GM23338 (cell line): ENCODE measurements at regions not wholly inside any gene's neighbourhood (a gene's known extent, or its start where the extent isn't known, plus 50 kb on each side); places are given as distances from the start of the nearest gene placed in this dataset.

Experiments used
- ATAC-seq: fragments of 200-7000 bp; cut with Tn5 transposase; 3 replicates; pipeline ENCODE4 v1.9.1; 2020
- DNase-seq: peaks from one replicate; pipeline ENCODE4 v3.0.0-alpha.2; 2015; ENCODE audit warnings: low spot score
- H2AFZ ChIP-seq: fragments of 200-600 bp; sonication (generic); 2 replicates; pipeline ENCODE4 v1.8.0; 2016; ENCODE audit warnings: antibody characterized with exemption, mild to moderate bottlenecking, moderate library complexity
- H3F3A ChIP-seq: fragments of 200-600 bp; sonication (generic); replicated peaks from 2 replicates; pipeline ENCODE4 v1.8.0; 2017; ENCODE audit warnings: antibody characterized with exemption, mixed run types, low read depth
- H3K27ac ChIP-seq: fragments of 200-600 bp; sonication (generic); 2 replicates; pipeline ENCODE4 v1.6.1; 2016; ENCODE audit warnings: low read depth
- H3K27me3 ChIP-seq: fragments of 200-600 bp; sonication (generic); 2 replicates; pipeline ENCODE4 v1.8.0; 2016; ENCODE audit warnings: mild to moderate bottlenecking, mixed run types, moderate library complexity; ENCODE audit not compliant: insufficient read depth
- H3K36me3 ChIP-seq: fragments of 200-600 bp; sonication (generic); 2 replicates; pipeline ENCODE4 v1.8.0; 2016; ENCODE audit warnings: mild to moderate bottlenecking; ENCODE audit not compliant: insufficient read depth
- H3K4me1 ChIP-seq: fragments of 200-600 bp; sonication (generic); 2 replicates; pipeline ENCODE4 v1.8.0; 2016; ENCODE audit warnings: mild to moderate bottlenecking, moderate library complexity; ENCODE audit not compliant: insufficient read depth
- H3K4me2 ChIP-seq: fragments of 200-600 bp; sonication (generic); 2 replicates; pipeline ENCODE4 v1.7.1; 2017; ENCODE audit warnings: mixed run types
- H3K4me3 ChIP-seq: fragments of 200-600 bp; sonication (generic); 2 replicates; pipeline ENCODE4 v1.6.1; 2016; ENCODE audit warnings: mixed run types
- H3K79me2 ChIP-seq: fragments of 200-600 bp; sonication (generic); replicated peaks from 2 replicates; pipeline ENCODE4 v1.8.0; 2017; ENCODE audit warnings: mild to moderate bottlenecking; ENCODE audit not compliant: insufficient read depth
- H3K9me2 ChIP-seq: fragments of 200-600 bp; sonication (generic); 2 replicates; pipeline ENCODE4 v1.8.0; 2017; ENCODE audit not compliant: insufficient read depth
- H4K20me1 ChIP-seq: fragments of 200-600 bp; sonication (generic); replicated peaks from 2 replicates; pipeline ENCODE4 v1.8.0; 2017; ENCODE audit warnings: mild to moderate bottlenecking; ENCODE audit not compliant: insufficient read depth
- H3K27ac Mint-ChIP-seq: 2 replicates; pipeline ENCODE4 v1.8.0; 2020; ENCODE audit warnings: inconsistent platforms, mild to moderate bottlenecking, moderate library complexity, mixed read lengths
- H3K27me3 Mint-ChIP-seq: 3 replicates; pipeline ENCODE4 v1.8.0; 2022; ENCODE audit warnings: low read depth, mild to moderate bottlenecking, moderate library complexity, mixed read lengths, inconsistent platforms; ENCODE audit not compliant: insufficient read depth, poor library complexity
- H3K36me3 Mint-ChIP-seq: 3 replicates; pipeline ENCODE4 v1.8.0; 2021; ENCODE audit warnings: low read depth, mild to moderate bottlenecking, inconsistent platforms, moderate library complexity, mixed read lengths
- H3K4me1 Mint-ChIP-seq: 3 replicates; pipeline ENCODE4 v1.8.0; 2020; ENCODE audit warnings: mild to moderate bottlenecking, inconsistent platforms, mixed read lengths
- H3K4me3 Mint-ChIP-seq: 3 replicates; pipeline ENCODE4 v1.8.0; 2021; ENCODE audit warnings: moderate library complexity, mild to moderate bottlenecking, inconsistent platforms, mixed read lengths
- H3K9me3 Mint-ChIP-seq: 3 replicates; pipeline ENCODE4 v1.8.0; 2020; ENCODE audit warnings: moderate library complexity, mild to moderate bottlenecking, inconsistent platforms, mixed read lengths
- CREB1 ChIP-seq: fragments of 250-450 bp; sonication (Bioruptor Pico); IDR thresholded peaks from 2 replicates; pipeline ENCODE4 v1.5.0; 2020; ENCODE audit warnings: low read depth, mild to moderate bottlenecking, moderate library complexity
- EZH2 ChIP-seq: fragments of 200-600 bp; sonication (generic); IDR thresholded peaks from one replicate; pipeline ENCODE4 v1.8.0; 2017; ENCODE audit warnings: antibody characterized with exemption, mild to moderate bottlenecking, low read depth; ENCODE audit not compliant: unreplicated experiment
- EZH2phosphoT487 ChIP-seq: fragments of 200-600 bp; sonication (generic); IDR thresholded peaks from one replicate; pipeline ENCODE4 v1.8.1; 2018; ENCODE audit warnings: antibody characterized with exemption; ENCODE audit not compliant: unreplicated experiment
- JUNB ChIP-seq: IDR thresholded peaks from one replicate; pipeline ENCODE4 v1.6.1; 2016; ENCODE audit warnings: antibody characterized with exemption; ENCODE audit not compliant: unreplicated experiment
- NANOG ChIP-seq: IDR thresholded peaks from 2 replicates; pipeline ENCODE4 v1.6.1; 2016; ENCODE audit warnings: antibody characterized with exemption, borderline replicate concordance
- POLR2AphosphoS5 ChIP-seq: IDR thresholded peaks from 2 replicates; pipeline ENCODE4 v1.6.1; 2016; ENCODE audit warnings: antibody characterized with exemption, low read depth
- STAT1 ChIP-seq: IDR thresholded peaks from one replicate; pipeline ENCODE4 v1.6.1; 2016; ENCODE audit warnings: antibody characterized with exemption; ENCODE audit not compliant: unreplicated experiment
- ZNF114 ChIP-seq: fragments of 250-450 bp; sonication (Bioruptor Pico); IDR thresholded peaks from 2 replicates; pipeline ENCODE4 v1.5.0; 2020; ENCODE audit warnings: mild to moderate bottlenecking, moderate library complexity
- ZNF331 ChIP-seq: fragments of 250-450 bp; sonication (Bioruptor Pico); IDR thresholded peaks from 2 replicates; pipeline ENCODE4 v1.5.0; 2020; ENCODE audit warnings: low read depth, mild to moderate bottlenecking, moderate library complexity
- TF ChIP-seq, protein P1 (sequence below): IDR thresholded peaks from one replicate; pipeline ENCODE4 v1.6.1; 2018; ENCODE audit warnings: antibody characterized with exemption; ENCODE audit not compliant: unreplicated experiment
- TF ChIP-seq, protein P2 (sequence below): IDR thresholded peaks from 2 replicates; pipeline ENCODE4 v1.6.1; 2016; ENCODE audit warnings: antibody characterized with exemption
- TF ChIP-seq, protein P3 (sequence below): fragments of 250-450 bp; sonication (Bioruptor Pico); IDR thresholded peaks from 2 replicates; pipeline ENCODE4 v1.5.0; 2020; ENCODE audit warnings: mild to moderate bottlenecking, moderate library complexity
- TF ChIP-seq, protein P4 (sequence below), 2 experiments: fragments of 200-600 bp in 1 of 2; sonication (generic) in 1 of 2; conservative IDR thresholded peaks; 2 replicates each; pipeline versions ENCODE4 v1.5.1 to v1.6.1; 2016 to 2017; ENCODE audit warnings: antibody characterized with exemption in 2 of 2, low read depth in 2 of 2, mild to moderate bottlenecking in 2 of 2, moderate library complexity in 1 of 2

DNA sequence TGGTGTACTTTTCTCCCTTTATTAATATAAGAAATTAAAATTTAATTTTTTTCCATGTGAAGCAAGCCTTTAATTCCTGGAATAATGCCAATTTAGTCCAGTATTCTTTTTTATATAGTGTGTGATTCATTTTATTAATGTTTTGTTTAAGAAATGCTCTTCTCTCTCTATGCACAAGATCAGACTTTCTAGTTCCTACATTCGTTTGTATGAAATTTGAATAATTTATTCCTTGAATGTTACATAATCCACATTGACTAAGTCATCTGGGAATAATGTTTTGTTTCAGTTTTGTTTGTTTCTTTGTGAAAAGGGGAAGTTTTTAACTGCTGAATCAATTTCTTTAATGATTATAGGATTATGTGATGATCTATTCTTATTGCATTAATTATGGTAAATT is 181.4 kb upstream of the ID4 start:
- Histone ChIP-seq H3F3A (no peaks in the 10 kb centered on the region), H3K4me3 (no peak overlapping the region), H3K4me2 (no peak overlapping the region), H2AFZ (no peak overlapping the region), H3K27me3 (no peaks in the 10 kb centered on the region), H3K4me1 (peaks cover 16% of the 10 kb centered on the region), H3K27ac (no peak overlapping the region), H3K79me2 (no peaks in the 10 kb centered on the region), H3K9me2 (no peaks in the 10 kb centered on the region), H3K36me3 (no peaks in the 10 kb centered on the region), H4K20me1 (no peaks in the 10 kb centered on the region)
- TF ChIP-seq NANOG (no peak), JUNB (no peak), POLR2AphosphoS5 (no peak), ZNF114 (no peak), CREB1 (no peak), EZH2phosphoT487 (no peak), EZH2 (no peak), STAT1 (no peak), ZNF331 (no peak)
- TF ChIP-seq, protein P1, sequence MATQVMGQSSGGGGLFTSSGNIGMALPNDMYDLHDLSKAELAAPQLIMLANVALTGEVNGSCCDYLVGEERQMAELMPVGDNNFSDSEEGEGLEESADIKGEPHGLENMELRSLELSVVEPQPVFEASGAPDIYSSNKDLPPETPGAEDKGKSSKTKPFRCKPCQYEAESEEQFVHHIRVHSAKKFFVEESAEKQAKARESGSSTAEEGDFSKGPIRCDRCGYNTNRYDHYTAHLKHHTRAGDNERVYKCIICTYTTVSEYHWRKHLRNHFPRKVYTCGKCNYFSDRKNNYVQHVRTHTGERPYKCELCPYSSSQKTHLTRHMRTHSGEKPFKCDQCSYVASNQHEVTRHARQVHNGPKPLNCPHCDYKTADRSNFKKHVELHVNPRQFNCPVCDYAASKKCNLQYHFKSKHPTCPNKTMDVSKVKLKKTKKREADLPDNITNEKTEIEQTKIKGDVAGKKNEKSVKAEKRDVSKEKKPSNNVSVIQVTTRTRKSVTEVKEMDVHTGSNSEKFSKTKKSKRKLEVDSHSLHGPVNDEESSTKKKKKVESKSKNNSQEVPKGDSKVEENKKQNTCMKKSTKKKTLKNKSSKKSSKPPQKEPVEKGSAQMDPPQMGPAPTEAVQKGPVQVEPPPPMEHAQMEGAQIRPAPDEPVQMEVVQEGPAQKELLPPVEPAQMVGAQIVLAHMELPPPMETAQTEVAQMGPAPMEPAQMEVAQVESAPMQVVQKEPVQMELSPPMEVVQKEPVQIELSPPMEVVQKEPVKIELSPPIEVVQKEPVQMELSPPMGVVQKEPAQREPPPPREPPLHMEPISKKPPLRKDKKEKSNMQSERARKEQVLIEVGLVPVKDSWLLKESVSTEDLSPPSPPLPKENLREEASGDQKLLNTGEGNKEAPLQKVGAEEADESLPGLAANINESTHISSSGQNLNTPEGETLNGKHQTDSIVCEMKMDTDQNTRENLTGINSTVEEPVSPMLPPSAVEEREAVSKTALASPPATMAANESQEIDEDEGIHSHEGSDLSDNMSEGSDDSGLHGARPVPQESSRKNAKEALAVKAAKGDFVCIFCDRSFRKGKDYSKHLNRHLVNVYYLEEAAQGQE = no peak
- TF ChIP-seq, protein P2, sequence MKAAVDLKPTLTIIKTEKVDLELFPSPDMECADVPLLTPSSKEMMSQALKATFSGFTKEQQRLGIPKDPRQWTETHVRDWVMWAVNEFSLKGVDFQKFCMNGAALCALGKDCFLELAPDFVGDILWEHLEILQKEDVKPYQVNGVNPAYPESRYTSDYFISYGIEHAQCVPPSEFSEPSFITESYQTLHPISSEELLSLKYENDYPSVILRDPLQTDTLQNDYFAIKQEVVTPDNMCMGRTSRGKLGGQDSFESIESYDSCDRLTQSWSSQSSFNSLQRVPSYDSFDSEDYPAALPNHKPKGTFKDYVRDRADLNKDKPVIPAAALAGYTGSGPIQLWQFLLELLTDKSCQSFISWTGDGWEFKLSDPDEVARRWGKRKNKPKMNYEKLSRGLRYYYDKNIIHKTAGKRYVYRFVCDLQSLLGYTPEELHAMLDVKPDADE = no peak
- TF ChIP-seq, protein P3, sequence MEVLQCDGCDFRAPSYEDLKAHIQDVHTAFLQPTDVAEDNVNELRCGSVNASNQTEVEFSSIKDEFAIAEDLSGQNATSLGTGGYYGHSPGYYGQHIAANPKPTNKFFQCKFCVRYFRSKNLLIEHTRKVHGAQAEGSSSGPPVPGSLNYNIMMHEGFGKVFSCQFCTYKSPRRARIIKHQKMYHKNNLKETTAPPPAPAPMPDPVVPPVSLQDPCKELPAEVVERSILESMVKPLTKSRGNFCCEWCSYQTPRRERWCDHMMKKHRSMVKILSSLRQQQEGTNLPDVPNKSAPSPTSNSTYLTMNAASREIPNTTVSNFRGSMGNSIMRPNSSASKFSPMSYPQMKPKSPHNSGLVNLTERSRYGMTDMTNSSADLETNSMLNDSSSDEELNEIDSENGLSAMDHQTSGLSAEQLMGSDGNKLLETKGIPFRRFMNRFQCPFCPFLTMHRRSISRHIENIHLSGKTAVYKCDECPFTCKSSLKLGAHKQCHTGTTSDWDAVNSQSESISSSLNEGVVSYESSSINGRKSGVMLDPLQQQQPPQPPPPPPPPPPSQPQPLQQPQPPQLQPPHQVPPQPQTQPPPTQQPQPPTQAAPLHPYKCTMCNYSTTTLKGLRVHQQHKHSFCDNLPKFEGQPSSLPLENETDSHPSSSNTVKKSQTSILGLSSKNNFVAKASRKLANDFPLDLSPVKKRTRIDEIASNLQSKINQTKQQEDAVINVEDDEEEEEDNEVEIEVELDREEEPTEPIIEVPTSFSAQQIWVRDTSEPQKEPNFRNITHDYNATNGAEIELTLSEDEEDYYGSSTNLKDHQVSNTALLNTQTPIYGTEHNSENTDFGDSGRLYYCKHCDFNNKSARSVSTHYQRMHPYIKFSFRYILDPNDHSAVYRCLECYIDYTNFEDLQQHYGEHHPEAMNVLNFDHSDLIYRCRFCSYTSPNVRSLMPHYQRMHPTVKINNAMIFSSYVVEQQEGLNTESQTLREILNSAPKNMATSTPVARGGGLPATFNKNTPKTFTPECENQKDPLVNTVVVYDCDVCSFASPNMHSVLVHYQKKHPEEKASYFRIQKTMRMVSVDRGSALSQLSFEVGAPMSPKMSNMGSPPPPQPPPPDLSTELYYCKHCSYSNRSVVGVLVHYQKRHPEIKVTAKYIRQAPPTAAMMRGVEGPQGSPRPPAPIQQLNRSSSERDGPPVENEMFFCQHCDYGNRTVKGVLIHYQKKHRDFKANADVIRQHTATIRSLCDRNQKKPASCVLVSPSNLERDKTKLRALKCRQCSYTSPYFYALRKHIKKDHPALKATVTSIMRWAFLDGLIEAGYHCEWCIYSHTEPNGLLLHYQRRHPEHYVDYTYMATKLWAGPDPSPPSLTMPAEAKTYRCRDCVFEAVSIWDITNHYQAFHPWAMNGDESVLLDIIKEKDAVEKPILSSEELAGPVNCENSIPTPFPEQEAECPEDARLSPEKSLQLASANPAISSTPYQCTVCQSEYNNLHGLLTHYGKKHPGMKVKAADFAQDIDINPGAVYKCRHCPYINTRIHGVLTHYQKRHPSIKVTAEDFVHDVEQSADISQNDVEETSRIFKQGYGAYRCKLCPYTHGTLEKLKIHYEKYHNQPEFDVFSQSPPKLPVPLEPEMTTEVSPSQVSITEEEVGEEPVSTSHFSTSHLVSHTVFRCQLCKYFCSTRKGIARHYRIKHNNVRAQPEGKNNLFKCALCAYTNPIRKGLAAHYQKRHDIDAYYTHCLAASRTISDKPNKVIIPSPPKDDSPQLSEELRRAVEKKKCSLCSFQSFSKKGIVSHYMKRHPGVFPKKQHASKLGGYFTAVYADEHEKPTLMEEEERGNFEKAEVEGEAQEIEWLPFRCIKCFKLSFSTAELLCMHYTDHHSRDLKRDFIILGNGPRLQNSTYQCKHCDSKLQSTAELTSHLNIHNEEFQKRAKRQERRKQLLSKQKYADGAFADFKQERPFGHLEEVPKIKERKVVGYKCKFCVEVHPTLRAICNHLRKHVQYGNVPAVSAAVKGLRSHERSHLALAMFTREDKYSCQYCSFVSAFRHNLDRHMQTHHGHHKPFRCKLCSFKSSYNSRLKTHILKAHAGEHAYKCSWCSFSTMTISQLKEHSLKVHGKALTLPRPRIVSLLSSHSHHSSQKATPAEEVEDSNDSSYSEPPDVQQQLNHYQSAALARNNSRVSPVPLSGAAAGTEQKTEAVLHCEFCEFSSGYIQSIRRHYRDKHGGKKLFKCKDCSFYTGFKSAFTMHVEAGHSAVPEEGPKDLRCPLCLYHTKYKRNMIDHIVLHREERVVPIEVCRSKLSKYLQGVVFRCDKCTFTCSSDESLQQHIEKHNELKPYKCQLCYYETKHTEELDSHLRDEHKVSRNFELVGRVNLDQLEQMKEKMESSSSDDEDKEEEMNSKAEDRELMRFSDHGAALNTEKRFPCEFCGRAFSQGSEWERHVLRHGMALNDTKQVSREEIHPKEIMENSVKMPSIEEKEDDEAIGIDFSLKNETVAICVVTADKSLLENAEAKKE = no peak
- TF ChIP-seq, protein P4, sequence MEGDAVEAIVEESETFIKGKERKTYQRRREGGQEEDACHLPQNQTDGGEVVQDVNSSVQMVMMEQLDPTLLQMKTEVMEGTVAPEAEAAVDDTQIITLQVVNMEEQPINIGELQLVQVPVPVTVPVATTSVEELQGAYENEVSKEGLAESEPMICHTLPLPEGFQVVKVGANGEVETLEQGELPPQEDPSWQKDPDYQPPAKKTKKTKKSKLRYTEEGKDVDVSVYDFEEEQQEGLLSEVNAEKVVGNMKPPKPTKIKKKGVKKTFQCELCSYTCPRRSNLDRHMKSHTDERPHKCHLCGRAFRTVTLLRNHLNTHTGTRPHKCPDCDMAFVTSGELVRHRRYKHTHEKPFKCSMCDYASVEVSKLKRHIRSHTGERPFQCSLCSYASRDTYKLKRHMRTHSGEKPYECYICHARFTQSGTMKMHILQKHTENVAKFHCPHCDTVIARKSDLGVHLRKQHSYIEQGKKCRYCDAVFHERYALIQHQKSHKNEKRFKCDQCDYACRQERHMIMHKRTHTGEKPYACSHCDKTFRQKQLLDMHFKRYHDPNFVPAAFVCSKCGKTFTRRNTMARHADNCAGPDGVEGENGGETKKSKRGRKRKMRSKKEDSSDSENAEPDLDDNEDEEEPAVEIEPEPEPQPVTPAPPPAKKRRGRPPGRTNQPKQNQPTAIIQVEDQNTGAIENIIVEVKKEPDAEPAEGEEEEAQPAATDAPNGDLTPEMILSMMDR (conservative IDR thresholded peaks at IDR 0.05; ENCODE audit: low read depth in 2 of 2) = no peak
- peaks cover 5% of the 10 kb centered on the region; the same call in 1 of the 3 replicates for H3K9me3 Mint-ChIP-seq
- H3K4me1 Mint-ChIP-seq = peaks cover 20% of the 10 kb centered on the region
- H3K4me3 Mint-ChIP-seq = no peak overlapping the region
- H3K27ac Mint-ChIP-seq = no peak overlapping the region
- no peak for ATAC-seq
- H3K36me3 Mint-ChIP-seq = peaks cover 4% of the 10 kb centered on the region; the same call in 2 of the 3 replicates
- no peak for DNase-seq
- no peaks in the 10 kb centered on the region for H3K27me3 Mint-ChIP-seq
